Calu3 (cell line): ENCODE measurements at regions not wholly inside any gene's neighbourhood (a gene's known extent, or its start where the extent isn't known, plus 50 kb on each side); places are given as distances from the start of the nearest gene placed in this dataset.

Experiments used
- BruUV-seq: library from RNA; stranded (reverse); fragments of 400-500 nt; replicated peaks from 2 replicates; lab custom pipeline; 2021; lab: Mats Ljungman, UMichigan
- CTCF ChIA-PET: fragments of 300-600 bp; sonication (Branson Sonifier 250); formaldehyde crosslinking; loops from one replicate; lab custom pipeline; 2022; ENCODE audit warnings: antibody characterized with exemption; lab: Charles Lee
- DNase-seq: peaks from one replicate; pipeline ENCODE4 v3.0.0; 2022
- H3K27ac Mint-ChIP-seq: one replicate; pipeline ENCODE4 v1.8.0; 2022; ENCODE audit warnings: mixed read lengths; ENCODE audit not compliant: unreplicated experiment
- H3K27me3 Mint-ChIP-seq: one replicate; pipeline ENCODE4 v1.8.0; 2022; ENCODE audit warnings: mixed read lengths; ENCODE audit not compliant: unreplicated experiment
- H3K36me3 Mint-ChIP-seq: one replicate; pipeline ENCODE4 v1.8.0; 2022; ENCODE audit warnings: mild to moderate bottlenecking, moderate library complexity, mixed read lengths; ENCODE audit not compliant: insufficient read depth, unreplicated experiment
- H3K4me1 Mint-ChIP-seq: one replicate; pipeline ENCODE4 v1.8.0; 2022; ENCODE audit warnings: mild to moderate bottlenecking, low read depth, mixed read lengths; ENCODE audit not compliant: unreplicated experiment
- H3K4me3 Mint-ChIP-seq: one replicate; pipeline ENCODE4 v1.8.0; 2022; ENCODE audit warnings: mild to moderate bottlenecking, low read depth, moderate library complexity, mixed read lengths; ENCODE audit not compliant: unreplicated experiment
- H3K9me3 Mint-ChIP-seq: one replicate; pipeline ENCODE4 v1.8.0; 2022; ENCODE audit warnings: low read depth, mixed read lengths; ENCODE audit not compliant: unreplicated experiment
- CTCF ChIP-seq: fragments of 200-600 bp; IDR thresholded peaks from one replicate; pipeline ENCODE4 v1.8.0; 2022; ENCODE audit warnings: antibody characterized with exemption; ENCODE audit not compliant: unreplicated experiment
- intact Hi-C: fragments of 100-400 bp; cut with micrococcal nuclease; formaldehyde crosslinking; loops from one replicate; pipeline ENCODE4 v1.10.0; 2022; ENCODE audit not compliant: unreplicated experiment

GRCh38 chr9:103152473-103152872 lies 157.3 kb downstream of the CYLC2 start:
- intact Hi-C loops: no loop called here
- no peak for TF ChIP-seq CTCF
- Mint-ChIP-seq H3K27me3 (no peaks in the 10 kb centered on the region), H3K4me3 (no peak overlapping the region), H3K27ac (no peak overlapping the region), H3K9me3 (peaks cover 6% of the 10 kb centered on the region), H3K4me1 (no peaks in the 10 kb centered on the region), H3K36me3 (no peaks in the 10 kb centered on the region)
- CTCF ChIA-PET: no interaction called here
- DNase-seq: no peak
- no TSS peak for BruUV-seq

GRCh38 chr9:103167530-103167929 lies 172.4 kb downstream of the CYLC2 start:
- CTCF ChIA-PET: no interaction called here
- Mint-ChIP-seq H3K9me3 (peaks cover 2% of the 10 kb centered on the region), H3K27me3 (no peaks in the 10 kb centered on the region), H3K4me3 (no peak overlapping the region), H3K4me1 (no peaks in the 10 kb centered on the region), H3K27ac (no peak overlapping the region), H3K36me3 (no peaks in the 10 kb centered on the region)
- no TSS peak for BruUV-seq
- no peak for DNase-seq
- TF ChIP-seq CTCF: no peak
- intact Hi-C loops: no loop called here

- no peak for DNase-seq
- Mint-ChIP-seq H3K9me3 (peaks cover 2% of the 10 kb centered on the region), H3K27me3 (no peaks in the 10 kb centered on the region), H3K4me1 (no peaks in the 10 kb centered on the region), H3K27ac (no peak overlapping the region), H3K36me3 (no peaks in the 10 kb centered on the region), H3K4me3 (no peak overlapping the region)
- BruUV-seq: no TSS peak
- CTCF ChIA-PET: no interaction called here
- intact Hi-C loops: no loop called here
- TF ChIP-seq CTCF: no peak
Observed at GRCh38 chr9:103168254-103168653, 173.1 kb downstream of the CYLC2 start.

GRCh38 chr9:103169798-103170197 lies 174.7 kb downstream of the CYLC2 start:
- Mint-ChIP-seq H3K36me3 (no peaks in the 10 kb centered on the region), H3K4me1 (no peaks in the 10 kb centered on the region), H3K9me3 (peaks cover 2% of the 10 kb centered on the region), H3K4me3 (no peak overlapping the region), H3K27me3 (no peaks in the 10 kb centered on the region), H3K27ac (no peak overlapping the region)
- CTCF ChIA-PET: no interaction called here
- intact Hi-C loops: no loop called here
- no peak for TF ChIP-seq CTCF
- no TSS peak for BruUV-seq
- DNase-seq: no peak
